ENCODE measurements at regions not wholly inside any gene's neighbourhood (a gene's known extent, or its start where the extent isn't known, plus 50 kb on each side); places are given as distances from the start of the nearest gene placed in this dataset.

GRCh38 chr1:191608367-191608766, 549.9 kb upstream of the RGS18 start:
- CTCF ChIA-PET, result no interaction called here

GRCh38 chr1:191609305-191609704, 549.0 kb upstream of the RGS18 start:
- no peak for DNase-seq
- H3K36me3 Mint-ChIP-seq (ENCODE audit: low read depth), result no peaks in the 10 kb centered on the region
- H3K4me3 Mint-ChIP-seq, result no peak overlapping the region
- no peaks in the 10 kb centered on the region for H3K4me1 Mint-ChIP-seq
- no peak for ATAC-seq (ENCODE audit: low read depth)
- CTCF ChIA-PET, result no interaction called here
- POLR2A ChIA-PET, result no interaction called here
- intact Hi-C loops (cut with micrococcal nuclease), result no loop called here
- H3K27me3 Mint-ChIP-seq, result no peaks in the 10 kb centered on the region
- H3K27ac Mint-ChIP-seq, result no peak overlapping the region
- TF ChIP-seq CTCF (IDR thresholded peaks at IDR 0.05), result no peak
- H3K9me3 Mint-ChIP-seq, result peaks cover 3% of the 10 kb centered on the region

More at GRCh38 chr1:191608367-191608766, 549.9 kb upstream of the RGS18 start:
- ATAC-seq (ENCODE audit: low read depth) (no peak), DNase-seq (no peak)
- TF ChIP-seq CTCF (IDR thresholded peaks at IDR 0.05), result no peak
- H3K36me3 Mint-ChIP-seq (ENCODE audit: low read depth), result no peaks in the 10 kb centered on the region
- no peaks in the 10 kb centered on the region for H3K4me1 Mint-ChIP-seq
- H3K27ac Mint-ChIP-seq, result no peak overlapping the region
- no peaks in the 10 kb centered on the region for H3K27me3 Mint-ChIP-seq
- peaks cover 2% of the 10 kb centered on the region for H3K9me3 Mint-ChIP-seq
- POLR2A ChIA-PET, result no interaction called here
- H3K4me3 Mint-ChIP-seq, result no peak overlapping the region
- intact Hi-C loops (cut with micrococcal nuclease), result no loop called here

GRCh38 chr1:191615101-191615821, 543.0 kb upstream of the RGS18 start:
- POLR2A ChIA-PET, result no interaction called here
- intact Hi-C loops (cut with micrococcal nuclease), result no loop called here
- Mint-ChIP-seq H3K4me3 (no peak overlapping the region), H3K36me3 (ENCODE audit: low read depth) (no peaks in the 10 kb centered on the region), H3K9me3 (peaks cover 4% of the 10 kb centered on the region), H3K27ac (no peak overlapping the region), H3K27me3 (no peaks in the 10 kb centered on the region), H3K4me1 (no peaks in the 10 kb centered on the region)
- CTCF ChIA-PET, result no interaction called here
- no peak for ATAC-seq (ENCODE audit: low read depth)
- DNase-seq, result no peak
- TF ChIP-seq CTCF (IDR thresholded peaks at IDR 0.05), result no peak

GRCh38 chr1:191618181-191618580, 540.1 kb upstream of the RGS18 start:
- CTCF ChIA-PET, result no interaction called here
- no peaks in the 10 kb centered on the region for H3K27me3 Mint-ChIP-seq

GRCh38 chr1:191620883-191621282, 537.4 kb upstream of the RGS18 start:
- no peak for ATAC-seq (ENCODE audit: low read depth)
- no peak for TF ChIP-seq CTCF (IDR thresholded peaks at IDR 0.05)
- H3K4me1 Mint-ChIP-seq, result no peaks in the 10 kb centered on the region
- ChIA-PET POLR2A (no interaction called here), CTCF (no interaction called here)
- H3K27ac Mint-ChIP-seq, result no peak overlapping the region
- no peak for DNase-seq
- no peak overlapping the region for H3K4me3 Mint-ChIP-seq
- intact Hi-C loops (cut with micrococcal nuclease), result no loop called here
- peaks cover 4% of the 10 kb centered on the region for H3K9me3 Mint-ChIP-seq
- H3K27me3 Mint-ChIP-seq, result no peaks in the 10 kb centered on the region
- no peaks in the 10 kb centered on the region for H3K36me3 Mint-ChIP-seq (ENCODE audit: low read depth)

More at GRCh38 chr1:191618181-191618580, 540.1 kb upstream of the RGS18 start:
- POLR2A ChIA-PET, result no interaction called here
- Mint-ChIP-seq H3K36me3 (ENCODE audit: low read depth) (no peaks in the 10 kb centered on the region), H3K27ac (no peak overlapping the region), H3K4me1 (no peaks in the 10 kb centered on the region), H3K9me3 (peaks cover 6% of the 10 kb centered on the region), H3K4me3 (no peak overlapping the region)
- intact Hi-C loops (cut with micrococcal nuclease), result no loop called here
- TF ChIP-seq CTCF (IDR thresholded peaks at IDR 0.05), result no peak
- ATAC-seq (ENCODE audit: low read depth), result no peak
- DNase-seq, result no peak
